A549 (cell line): ENCODE measurements at regions not wholly inside any gene's neighbourhood (a gene's known extent, or its start where the extent isn't known, plus 50 kb on each side); places are given as distances from the start of the nearest gene placed in this dataset.

ENCODE experiments used
- CTCF ChIP-seq: fragments of >200 bp; sonication (Bioruptor Twin); formaldehyde crosslinking; IDR thresholded peaks from 3 replicates; pipeline ENCODE4 v1.5.1; 2016
- MAZ ChIP-seq: fragments of 150-350 bp; IDR thresholded peaks from 2 replicates; pipeline ENCODE4 v1.6.1; 2014; ENCODE audit warnings: antibody characterized with exemption, low read depth, low read length, borderline replicate concordance
- RAD21 ChIP-seq, 2 experiments: fragments of >200 bp in 1 of 2; sonication (Bioruptor Twin) in 1 of 2; formaldehyde crosslinking in 1 of 2; IDR thresholded peaks in 1 of 2; conservative IDR thresholded peaks in 1 of 2; 2 replicates in 1 of 2; 3 replicates in 1 of 2; pipeline ENCODE4 v1.6.1; 2012 to 2018; ENCODE audit warnings: inconsistent platforms in 1 of 2

GRCh38 chr5:104840284-104840683 lies 1277.7 kb upstream of the NUDT12 start:
- TF ChIP-seq CTCF (no peak), RAD21 (conservative IDR thresholded peaks at IDR 0.05 in 1 of 2, IDR thresholded peaks at IDR 0.05 in 1 of 2) (no peak), MAZ (no peak)
